MM.1S (cell line): ENCODE measurements at regions not wholly inside any gene's neighbourhood (a gene's known extent, or its start where the extent isn't known, plus 50 kb on each side); places are given as distances from the start of the nearest gene placed in this dataset.

ENCODE experiments used
- CTCF ChIP-seq: fragments of 300-600 bp; sonication (generic); IDR thresholded peaks from 2 replicates; pipeline ENCODE4 v1.5.1; 2016; ENCODE audit warnings: antibody characterized with exemption, low read length, mixed read lengths
- EZH2 ChIP-seq: fragments of 300-600 bp; sonication (generic); optimal IDR thresholded peaks from 2 replicates; pipeline ENCODE3; 2017; ENCODE audit warnings: low read depth, mild to moderate bottlenecking, antibody characterized with exemption, low read length, mixed read lengths

- TF ChIP-seq CTCF, result no peak
- TF ChIP-seq EZH2, result no peak
Measured at GRCh38 chr13:74080762-74081161, 53.4 kb downstream of the KLF12 start.
